ENCODE measurements at regions not wholly inside any gene's neighbourhood (a gene's known extent, or its start where the extent isn't known, plus 50 kb on each side); places are given as distances from the start of the nearest gene placed in this dataset.
"Not testable (repeated sequence)": the region's sequence is repeated elsewhere in the genome, so short reads cannot be mapped to it uniquely, and the experiment has no call there.

GRCh38 chr6:85942844-85943243 is 300.2 kb upstream of the SYNCRIP start:
- intact Hi-C loops (cut with DNase I) = no loop called here
- DNase-seq = no peak
- no peak for ATAC-seq

GRCh38 chr6:85936916-85937315 is 294.2 kb upstream of the SYNCRIP start:
- intact Hi-C loops (cut with DNase I) = no loop called here
- no peak for DNase-seq
- no peak for ATAC-seq

- intact Hi-C loops (cut with DNase I) = loop anchor here in 1 of 2 donors (5.0 kb wide), 1 partner anchor 934 kb away; no protein-coding TSS in a partner anchor
- peak in 1 of 2 donors; percentile 63 for ATAC-seq
- no peak for DNase-seq
Measured at GRCh38 chr6:85923013-85923430, 280.3 kb upstream of the SYNCRIP start.

GRCh38 chr6:85920782-85921181 is 278.1 kb upstream of the SYNCRIP start:
- ATAC-seq = no peak
- no peak for DNase-seq
- intact Hi-C loops (cut with DNase I) = loop anchor here in 1 of 2 donors (5.0 kb wide), 1 partner anchor 937 kb away; no protein-coding TSS in a partner anchor

- ATAC-seq (no peak), DNase-seq (no peak)
- intact Hi-C loops (cut with DNase I) = no loop called here
Measured at GRCh38 chr6:85917522-85917921, 274.8 kb upstream of the SYNCRIP start.

- ATAC-seq = no peak
- no peak for DNase-seq
- intact Hi-C loops (cut with DNase I) = no loop called here
Measured at GRCh38 chr6:85913001-85913400, 270.3 kb upstream of the SYNCRIP start.

GRCh38 chr6:85912582-85912981 is 269.9 kb upstream of the SYNCRIP start:
- DNase-seq (no peak), ATAC-seq (no peak)
- intact Hi-C loops (cut with DNase I) = no loop called here

- ATAC-seq = no peak
- intact Hi-C loops (cut with DNase I) = no loop called here
- DNase-seq = no peak
Measured at GRCh38 chr6:85911067-85911466, 268.4 kb upstream of the SYNCRIP start.

- ATAC-seq; intact Hi-C loops (cut with DNase I): not testable (repeated sequence)
Measured at GRCh38 chr6:85908120-85908519, 265.4 kb upstream of the SYNCRIP start.

GRCh38 chr6:85892346-85892745 is 249.7 kb upstream of the SYNCRIP start:
- DNase-seq (no peak), ATAC-seq (no peak)
- intact Hi-C loops (cut with DNase I) = no loop called here

More at GRCh38 chr6:85908120-85908519, 265.4 kb upstream of the SYNCRIP start:
- not testable (repeated sequence) for DNase-seq

GRCh38 chr6:85887461-85887860 is 244.8 kb upstream of the SYNCRIP start:
- no peak for DNase-seq
- ATAC-seq = no peak
- intact Hi-C loops (cut with DNase I) = no loop called here

- ATAC-seq = no peak
- no peak for DNase-seq
- intact Hi-C loops (cut with DNase I) = no loop called here
Measured at GRCh38 chr6:85868685-85869084, 226.0 kb upstream of the SYNCRIP start.

- intact Hi-C loops (cut with DNase I) = no loop called here
Measured at GRCh38 chr6:85867595-85867994, 224.9 kb upstream of the SYNCRIP start.

GRCh38 chr6:85866758-85867401 is 224.2 kb upstream of the SYNCRIP start:
- DNase-seq = no peak
- intact Hi-C loops (cut with DNase I) = no loop called here
- peak; percentile 12 to 30 for ATAC-seq

More at GRCh38 chr6:85867595-85867994, 224.9 kb upstream of the SYNCRIP start:
- DNase-seq = no peak
- ATAC-seq = no peak

GRCh38 chr6:85866370-85866730 is 223.7 kb upstream of the SYNCRIP start:
- intact Hi-C loops (cut with DNase I) = no loop called here
- ATAC-seq (peak; percentile 30 to 53), DNase-seq (no peak)

- ATAC-seq (peak; percentile 30 to 56), DNase-seq (no peak)
- intact Hi-C loops (cut with DNase I) = no loop called here
Measured at GRCh38 chr6:85865420-85866369, 223.0 kb upstream of the SYNCRIP start.

- DNase-seq = no peak
- intact Hi-C loops (cut with DNase I) = no loop called here
- peak; percentile 19 to 38 for ATAC-seq
Measured at GRCh38 chr6:85864453-85865401, 222.0 kb upstream of the SYNCRIP start.

GRCh38 chr6:85856235-85856634 is 213.5 kb upstream of the SYNCRIP start:
- DNase-seq = no peak
- ATAC-seq = no peak
- intact Hi-C loops (cut with DNase I) = no loop called here

All from left cardiac atrium (tissue), 4 donors.